ENCODE measurements at regions not wholly inside any gene's neighbourhood (a gene's known extent, or its start where the extent isn't known, plus 50 kb on each side); places are given as distances from the start of the nearest gene placed in this dataset.
"Not testable (repeated sequence)": the region's sequence is repeated elsewhere in the genome, so short reads cannot be mapped to it uniquely, and the experiment has no call there.

GRCh38 chr3:144963810-144964209, 992.2 kb downstream of the DIPK2A start:
- intact Hi-C loops (cut with micrococcal nuclease): no loop called here
- BruUV-seq (replicated peaks): no TSS peak
- no peak overlapping the region for H3K4me3 Mint-ChIP-seq (ENCODE audit: unreplicated experiment)

GRCh38 chr3:144966560-144966959, 994.9 kb downstream of the DIPK2A start:
- H3K4me1 Mint-ChIP-seq (ENCODE audit: insufficient read depth, unreplicated experiment): no peaks in the 10 kb centered on the region
- peaks cover 4% of the 10 kb centered on the region for H3K9me3 Mint-ChIP-seq (ENCODE audit: unreplicated experiment)
- BruUV-seq (replicated peaks): no TSS peak
- H3K27me3 Mint-ChIP-seq (ENCODE audit: insufficient read depth, unreplicated experiment): no peaks in the 10 kb centered on the region
- intact Hi-C loops (cut with micrococcal nuclease): no loop called here
- H3K36me3 Mint-ChIP-seq (ENCODE audit: insufficient read depth, unreplicated experiment): no peaks in the 10 kb centered on the region
- H3K4me3 Mint-ChIP-seq (ENCODE audit: unreplicated experiment): no peak overlapping the region
- no peak overlapping the region for H3K27ac Mint-ChIP-seq (ENCODE audit: low read depth, unreplicated experiment)
- no peak for DNase-seq (ENCODE audit: unreplicated experiment)
- POLR2A ChIA-PET: no interaction called here
- TF ChIP-seq CTCF (IDR thresholded peaks at IDR 0.05; ENCODE audit: unreplicated experiment): no peak
- CTCF ChIA-PET: interaction anchor here (0.6 kb wide), 1 partner anchor 11 kb away, joined by 3 read pairs; no protein-coding TSS in a partner anchor

More at GRCh38 chr3:144963810-144964209, 992.2 kb downstream of the DIPK2A start:
- Mint-ChIP-seq H3K36me3 (ENCODE audit: insufficient read depth, unreplicated experiment) (no peaks in the 10 kb centered on the region), H3K27me3 (ENCODE audit: insufficient read depth, unreplicated experiment) (no peaks in the 10 kb centered on the region), H3K4me1 (ENCODE audit: insufficient read depth, unreplicated experiment) (no peaks in the 10 kb centered on the region), H3K9me3 (ENCODE audit: unreplicated experiment) (no peaks in the 10 kb centered on the region), H3K27ac (ENCODE audit: low read depth, unreplicated experiment) (no peak overlapping the region)
- POLR2A ChIA-PET: no interaction called here
- TF ChIP-seq CTCF (IDR thresholded peaks at IDR 0.05; ENCODE audit: unreplicated experiment): no peak
- CTCF ChIA-PET: no interaction called here
- no peak for DNase-seq (ENCODE audit: unreplicated experiment)

- Mint-ChIP-seq H3K36me3 (ENCODE audit: insufficient read depth, unreplicated experiment) (no peaks in the 10 kb centered on the region), H3K27me3 (ENCODE audit: insufficient read depth, unreplicated experiment) (no peaks in the 10 kb centered on the region), H3K9me3 (ENCODE audit: unreplicated experiment) (peaks cover 7% of the 10 kb centered on the region), H3K4me3 (ENCODE audit: unreplicated experiment) (no peak overlapping the region), H3K27ac (ENCODE audit: low read depth, unreplicated experiment) (no peak overlapping the region), H3K4me1 (ENCODE audit: insufficient read depth, unreplicated experiment) (no peaks in the 10 kb centered on the region)
- DNase-seq (ENCODE audit: unreplicated experiment): no peak
- ChIA-PET POLR2A (no interaction called here), CTCF (interaction anchor here (0.6 kb wide), 1 partner anchor 205 kb away, joined by 3 read pairs; no protein-coding TSS in a partner anchor)
- TF ChIP-seq CTCF (IDR thresholded peaks at IDR 0.05; ENCODE audit: unreplicated experiment): no peak
- intact Hi-C loops (cut with micrococcal nuclease): no loop called here
- BruUV-seq (replicated peaks): no TSS peak
Measured at GRCh38 chr3:144968750-144969350, 997.2 kb downstream of the DIPK2A start.

GRCh38 chr3:144984481-144984880, 1012.9 kb downstream of the DIPK2A start:
- BruUV-seq (replicated peaks); POLR2A ChIA-PET; intact Hi-C loops (cut with micrococcal nuclease); CTCF ChIA-PET; H3K27ac Mint-ChIP-seq (ENCODE audit: low read depth, unreplicated experiment); H3K27me3 Mint-ChIP-seq (ENCODE audit: insufficient read depth, unreplicated experiment); H3K4me3 Mint-ChIP-seq (ENCODE audit: unreplicated experiment); H3K9me3 Mint-ChIP-seq (ENCODE audit: unreplicated experiment); H3K36me3 Mint-ChIP-seq (ENCODE audit: insufficient read depth, unreplicated experiment); H3K4me1 Mint-ChIP-seq (ENCODE audit: insufficient read depth, unreplicated experiment): not testable (repeated sequence)
- DNase-seq (ENCODE audit: unreplicated experiment): peak; percentile 2

GRCh38 chr3:144989807-144990206, 1018.2 kb downstream of the DIPK2A start:
- Mint-ChIP-seq H3K27ac (ENCODE audit: low read depth, unreplicated experiment) (no peak overlapping the region), H3K9me3 (ENCODE audit: unreplicated experiment) (no peaks in the 10 kb centered on the region), H3K27me3 (ENCODE audit: insufficient read depth, unreplicated experiment) (no peaks in the 10 kb centered on the region), H3K36me3 (ENCODE audit: insufficient read depth, unreplicated experiment) (no peaks in the 10 kb centered on the region), H3K4me1 (ENCODE audit: insufficient read depth, unreplicated experiment) (peaks cover 9% of the 10 kb centered on the region), H3K4me3 (ENCODE audit: unreplicated experiment) (no peak overlapping the region)
- peak; percentile 59 for DNase-seq (ENCODE audit: unreplicated experiment)
- intact Hi-C loops (cut with micrococcal nuclease): no loop called here
- CTCF ChIA-PET: no interaction called here
- no peak for TF ChIP-seq CTCF (IDR thresholded peaks at IDR 0.05; ENCODE audit: unreplicated experiment)
- no TSS peak for BruUV-seq (replicated peaks)
- POLR2A ChIA-PET: interaction anchor here (0.7 kb wide), 1 partner anchor 763 kb away, joined by 3 read pairs; no protein-coding TSS in a partner anchor
